ENCODE measurements at regions not wholly inside any gene's neighbourhood (a gene's known extent, or its start where the extent isn't known, plus 50 kb on each side); places are given as distances from the start of the nearest gene placed in this dataset.

DNA sequence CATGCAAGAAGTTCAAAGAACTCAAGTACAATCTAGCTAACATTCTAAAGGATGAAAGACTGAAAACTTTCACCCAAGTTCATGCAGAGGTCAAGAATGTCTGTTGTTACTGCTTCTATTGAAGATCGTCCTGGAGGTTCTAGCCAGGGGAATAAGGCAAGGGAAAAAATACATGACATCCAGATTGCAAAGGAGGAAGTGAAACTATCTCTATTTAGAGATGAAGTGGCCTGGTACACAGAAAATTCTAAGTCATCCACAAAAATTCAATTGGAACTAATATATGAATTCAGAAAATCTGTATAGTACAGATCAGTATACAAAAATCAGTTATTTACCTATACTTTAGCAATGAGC lies 693.0 kb downstream of the NR2F2 start:
- no peak for TF ChIP-seq ARNT (IDR thresholded peaks at IDR 0.05)
- no peak for TF ChIP-seq BHLHE40 (IDR thresholded peaks at IDR 0.05; ENCODE audit: borderline replicate concordance)
- no peak for TF ChIP-seq FOXK2 (IDR thresholded peaks at IDR 0.05)
- TF ChIP-seq CTBP1 (IDR thresholded peaks at IDR 0.05; ENCODE audit: borderline replicate concordance), result no peak
- no peak for TF ChIP-seq TARDBP (IDR thresholded peaks at IDR 0.05)
- TF ChIP-seq FOXA1 (IDR thresholded peaks at IDR 0.05), result no peak
- no peak for TF ChIP-seq FOXM1 (IDR thresholded peaks at IDR 0.05; ENCODE audit: borderline replicate concordance)
- TF ChIP-seq SUZ12 (IDR thresholded peaks at IDR 0.05), result no peak
- no peak for TF ChIP-seq NFRKB (IDR thresholded peaks at IDR 0.05)
- TF ChIP-seq ELF4 (IDR thresholded peaks at IDR 0.05), result no peak
- TF ChIP-seq, protein P1, sequence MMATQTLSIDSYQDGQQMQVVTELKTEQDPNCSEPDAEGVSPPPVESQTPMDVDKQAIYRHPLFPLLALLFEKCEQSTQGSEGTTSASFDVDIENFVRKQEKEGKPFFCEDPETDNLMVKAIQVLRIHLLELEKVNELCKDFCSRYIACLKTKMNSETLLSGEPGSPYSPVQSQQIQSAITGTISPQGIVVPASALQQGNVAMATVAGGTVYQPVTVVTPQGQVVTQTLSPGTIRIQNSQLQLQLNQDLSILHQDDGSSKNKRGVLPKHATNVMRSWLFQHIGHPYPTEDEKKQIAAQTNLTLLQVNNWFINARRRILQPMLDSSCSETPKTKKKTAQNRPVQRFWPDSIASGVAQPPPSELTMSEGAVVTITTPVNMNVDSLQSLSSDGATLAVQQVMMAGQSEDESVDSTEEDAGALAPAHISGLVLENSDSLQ (IDR thresholded peaks at IDR 0.05), result no peak

All from HEK293T (cell line).